Transverse colon (tissue), 4 donors: ENCODE measurements at regions not wholly inside any gene's neighbourhood (a gene's known extent, or its start where the extent isn't known, plus 50 kb on each side); places are given as distances from the start of the nearest gene placed in this dataset.

Experiments
- CTCF ChIP-seq, 5 experiments: fragments of 200-600 bp in 3 of 5; fragments of 450-650 bp in 2 of 5; sonication (generic) in 3 of 5; IDR thresholded peaks; 1 replicate in 2 of 5; 2 replicates in 3 of 5; pipeline ENCODE4 v1.5.1; 2016 to 2017; ENCODE audit warnings: antibody characterized with exemption in 5 of 5, inconsistent platforms in 3 of 5, mild to moderate bottlenecking in 2 of 5, moderate library complexity in 1 of 5
- EP300 ChIP-seq: sonication (generic); formaldehyde crosslinking; IDR thresholded peaks from one replicate; pipeline ENCODE4 v1.6.1; 2017; ENCODE audit warnings: antibody characterized with exemption, low read depth
- POLR2A ChIP-seq: fragments of 450-650 bp; IDR thresholded peaks from one replicate; pipeline ENCODE4 v1.6.1; 2016; ENCODE audit warnings: antibody characterized with exemption, mild to moderate bottlenecking, moderate library complexity
- POLR2AphosphoS5 ChIP-seq, 3 donors: sonication (generic); formaldehyde crosslinking; IDR thresholded peaks; one replicate each; pipeline ENCODE4 v1.6.1; 2016; ENCODE audit warnings: antibody characterized with exemption in 3 of 3

DNA sequence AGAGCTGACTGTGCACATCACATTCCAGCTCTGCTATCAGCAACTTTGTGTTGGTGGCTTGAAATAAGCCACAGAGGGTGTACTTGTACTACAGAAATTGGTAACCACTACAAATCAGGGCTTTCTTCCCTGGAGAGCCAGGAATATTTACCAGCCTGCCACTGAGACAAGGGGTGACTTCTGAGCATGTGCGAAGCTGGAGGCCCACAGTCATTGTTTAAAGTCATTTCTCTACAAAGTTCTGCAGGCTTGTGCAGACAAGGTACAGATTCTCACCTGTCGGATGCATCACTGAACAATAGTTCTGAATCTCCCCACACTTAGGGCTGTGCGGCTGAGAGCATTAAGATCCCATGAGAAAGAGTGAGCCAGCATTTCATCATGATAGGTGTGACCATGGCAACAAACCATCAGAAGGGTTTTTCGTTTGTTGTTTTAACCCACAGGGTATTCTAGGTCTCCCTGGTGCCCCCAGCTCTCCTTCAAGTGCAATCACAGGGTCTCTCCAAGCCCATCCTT, 292.8 kb downstream of the CDC5L start:
- TF ChIP-seq CTCF (IDR thresholded peaks at IDR 0.05) (no peak), POLR2A (no peak), POLR2AphosphoS5 (IDR thresholded peaks at IDR 0.05) (no peak), EP300 (no peak)
